AG04450 (cell line): ENCODE measurements at regions not wholly inside any gene's neighbourhood (a gene's known extent, or its start where the extent isn't known, plus 50 kb on each side); places are given as distances from the start of the nearest gene placed in this dataset.

Experiments used
- CTCF ChIA-PET: fragments of 300-600, 350-600 bp; formaldehyde crosslinking; extraction: SDS; loops from one replicate; lab custom pipeline; 2022; ENCODE audit warnings: antibody characterized with exemption, inconsistent platforms; lab: Charles Lee
- POLR2A ChIA-PET: fragments of 350-600 bp; formaldehyde crosslinking; extraction: SDS; loops from one replicate; lab custom pipeline; 2021; ENCODE audit warnings: antibody characterized with exemption, inconsistent platforms; lab: Yijun Ruan, JAX
- DNase-seq: peaks from one replicate; pipeline ENCODE4 v3.0.0-alpha.2; 2011; ENCODE audit warnings: low read depth, low spot score
- H3K27ac ChIP-seq: one replicate; pipeline ENCODE4 v1.5.1; 2012; ENCODE audit warnings: low read depth, low read length, control low read depth
- H3K27me3 ChIP-seq: one replicate; pipeline ENCODE4 v1.6.0; 2012; ENCODE audit warnings: low read length; ENCODE audit not compliant: control insufficient read depth, insufficient read depth
- H3K4me3 ChIP-seq: 2 replicates; pipeline ENCODE4 v1.5.1; 2011; ENCODE audit warnings: mild to moderate bottlenecking, low read depth, low read length, control low read depth
- H3K9me3 ChIP-seq: 2 replicates; pipeline ENCODE4 v1.5.1; 2012; ENCODE audit warnings: low read length; ENCODE audit not compliant: control insufficient read depth, insufficient read depth
- CTCF ChIP-seq: IDR thresholded peaks from 2 replicates; pipeline ENCODE4 v1.5.1; 2011; ENCODE audit warnings: low read depth, low read length, control low read depth, inconsistent platforms

DNA sequence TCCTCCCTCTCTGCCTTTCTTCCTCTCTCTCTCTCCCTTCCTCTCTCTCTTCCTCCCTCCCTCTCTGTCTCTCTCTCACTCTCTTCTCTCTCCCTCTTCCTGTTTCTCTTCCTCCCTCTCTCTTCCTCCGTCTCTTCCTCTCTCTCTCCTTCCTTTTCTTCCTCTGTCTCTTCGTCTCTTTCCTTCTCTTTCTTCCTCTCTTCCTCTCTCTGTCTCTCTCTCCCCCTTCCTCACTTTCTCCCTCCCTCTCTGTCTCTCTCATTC, 295.3 kb downstream of the ASMT start:
- H3K9me3 ChIP-seq = peaks cover 29% of the 10 kb centered on the region
- H3K27me3 ChIP-seq = no peaks in the 10 kb centered on the region
- CTCF ChIA-PET = no interaction called here
- POLR2A ChIA-PET = no interaction called here
- no peak overlapping the region for H3K27ac ChIP-seq
- DNase-seq = no peak
- no peak overlapping the region for H3K4me3 ChIP-seq
- no peak for TF ChIP-seq CTCF

DNA sequence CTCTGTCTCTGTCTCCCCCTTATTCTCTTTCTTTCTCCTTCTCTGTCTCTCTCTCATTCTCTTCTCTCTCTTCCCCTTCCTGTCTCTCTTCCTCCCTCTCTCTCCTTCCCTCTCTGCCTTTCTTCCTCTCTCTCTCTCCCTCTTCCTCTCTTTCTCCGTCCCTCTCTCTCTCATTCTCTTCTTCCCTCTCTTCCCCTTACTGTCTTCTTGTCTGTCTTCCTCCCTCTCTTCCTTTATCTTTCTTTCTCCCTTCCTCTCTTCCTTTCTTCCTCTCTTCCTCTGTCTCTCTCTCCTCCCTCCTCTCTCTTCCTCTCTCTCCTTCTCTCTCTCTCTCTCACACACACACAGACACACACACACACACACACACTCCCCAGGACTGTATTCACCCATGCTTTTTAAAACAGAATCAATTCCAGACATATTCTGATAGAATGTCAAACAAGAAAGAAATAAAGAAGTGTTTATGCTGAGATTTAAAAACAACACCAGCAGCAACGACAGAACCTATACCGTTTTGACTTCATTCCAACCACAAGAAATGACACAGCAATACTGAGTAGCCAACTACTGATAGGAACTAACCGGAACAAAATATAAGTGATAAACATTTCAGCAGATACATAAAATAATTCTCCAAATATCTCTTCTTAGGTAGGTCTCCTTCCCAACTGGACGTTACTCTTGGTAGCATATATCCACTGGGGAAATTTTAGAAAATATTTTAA, 296.7 kb downstream of the ASMT start:
- no peak for TF ChIP-seq CTCF
- CTCF ChIA-PET = no interaction called here
- Histone ChIP-seq H3K4me3 (no peak overlapping the region), H3K27me3 (no peaks in the 10 kb centered on the region), H3K27ac (no peak overlapping the region), H3K9me3 (peaks cover 35% of the 10 kb centered on the region)
- POLR2A ChIA-PET = no interaction called here
- no peak for DNase-seq

GRCh38 chrX:1912193-1912592, 297.3 kb downstream of the ASMT start:
- Histone ChIP-seq H3K27me3 (no peaks in the 10 kb centered on the region), H3K27ac (no peak overlapping the region), H3K9me3 (peaks cover 34% of the 10 kb centered on the region), H3K4me3 (no peak overlapping the region)
- DNase-seq = no peak
- TF ChIP-seq CTCF = no peak
- ChIA-PET CTCF (no interaction called here), POLR2A (no interaction called here)

GRCh38 chrX:1914606-1915365, 299.9 kb downstream of the ASMT start:
- no peaks in the 10 kb centered on the region for H3K27me3 ChIP-seq
- CTCF ChIA-PET = no interaction called here
- POLR2A ChIA-PET = no interaction called here
- H3K4me3 ChIP-seq = no peak overlapping the region
- peaks cover 47% of the 10 kb centered on the region for H3K9me3 ChIP-seq
- no peak for DNase-seq
- no peak overlapping the region for H3K27ac ChIP-seq
- no peak for TF ChIP-seq CTCF

- ChIA-PET CTCF (no interaction called here), POLR2A (no interaction called here)
- no peak for TF ChIP-seq CTCF
- DNase-seq = no peak
- H3K27ac ChIP-seq = no peak overlapping the region
- no peaks in the 10 kb centered on the region for H3K27me3 ChIP-seq
- H3K4me3 ChIP-seq = no peak overlapping the region
- peaks cover 62% of the 10 kb centered on the region for H3K9me3 ChIP-seq
Measured at GRCh38 chrX:1918780-1919179, 303.9 kb downstream of the ASMT start.
